GM18505 (cell line): ENCODE measurements at regions not wholly inside any gene's neighbourhood (a gene's known extent, or its start where the extent isn't known, plus 50 kb on each side); places are given as distances from the start of the nearest gene placed in this dataset.
"Not testable (repeated sequence)": the region's sequence is repeated elsewhere in the genome, so short reads cannot be mapped to it uniquely, and the experiment has no call there.

Source experiments
- ATAC-seq: cut with Tn5 transposase; IDR thresholded peaks from one replicate; pipeline ENCODE4 v1.9.1; 2021; ENCODE audit not compliant: unreplicated experiment
- POLR2A ChIP-seq: IDR thresholded peaks from 4 replicates; pipeline ENCODE4 v1.6.1; 2011; ENCODE audit warnings: borderline replicate concordance; ENCODE audit not compliant: insufficient read depth, insufficient read length; ENCODE audit errors: extremely low read depth

DNA sequence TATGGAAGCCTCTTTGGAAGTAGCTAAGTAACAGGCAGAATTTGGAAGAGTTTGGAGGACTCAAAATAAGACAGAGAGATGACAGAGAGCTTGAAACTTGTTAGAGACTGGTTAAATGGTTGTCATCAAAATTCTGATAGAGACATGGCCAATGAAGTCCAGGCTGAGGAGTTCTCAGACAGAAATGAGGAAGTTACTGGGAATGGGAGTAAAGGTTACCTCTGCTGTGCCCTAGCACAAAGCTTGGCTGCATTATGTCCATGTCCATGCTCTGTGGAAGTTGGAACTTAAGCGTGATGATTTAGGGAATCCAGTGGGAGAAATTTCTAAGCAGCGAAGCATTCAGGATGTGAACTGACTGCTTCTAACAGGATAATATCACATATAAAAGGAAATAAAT is 146.2 kb upstream of the NDST4 start:
- no peak for TF ChIP-seq POLR2A
- ATAC-seq, result no peak

DNA sequence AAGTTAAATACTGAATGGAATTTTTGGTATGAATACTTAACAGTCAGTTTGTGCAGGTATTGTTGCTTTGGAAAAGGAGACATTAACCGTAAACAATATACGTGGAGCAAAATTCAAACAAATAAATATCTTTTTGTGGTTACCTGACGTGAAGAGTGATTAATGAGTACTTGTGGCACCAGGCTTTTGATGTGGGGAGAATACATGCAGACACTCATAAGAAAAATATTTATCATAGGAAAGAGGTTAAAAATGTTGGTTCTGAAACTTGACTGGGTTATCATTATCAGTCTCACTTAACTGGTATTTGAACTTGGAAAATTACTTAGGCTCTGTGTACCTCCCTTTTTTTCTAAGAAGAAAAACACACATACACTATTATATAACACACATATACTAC is 136.4 kb upstream of the NDST4 start:
- ATAC-seq, result no peak
- no peak for TF ChIP-seq POLR2A

DNA sequence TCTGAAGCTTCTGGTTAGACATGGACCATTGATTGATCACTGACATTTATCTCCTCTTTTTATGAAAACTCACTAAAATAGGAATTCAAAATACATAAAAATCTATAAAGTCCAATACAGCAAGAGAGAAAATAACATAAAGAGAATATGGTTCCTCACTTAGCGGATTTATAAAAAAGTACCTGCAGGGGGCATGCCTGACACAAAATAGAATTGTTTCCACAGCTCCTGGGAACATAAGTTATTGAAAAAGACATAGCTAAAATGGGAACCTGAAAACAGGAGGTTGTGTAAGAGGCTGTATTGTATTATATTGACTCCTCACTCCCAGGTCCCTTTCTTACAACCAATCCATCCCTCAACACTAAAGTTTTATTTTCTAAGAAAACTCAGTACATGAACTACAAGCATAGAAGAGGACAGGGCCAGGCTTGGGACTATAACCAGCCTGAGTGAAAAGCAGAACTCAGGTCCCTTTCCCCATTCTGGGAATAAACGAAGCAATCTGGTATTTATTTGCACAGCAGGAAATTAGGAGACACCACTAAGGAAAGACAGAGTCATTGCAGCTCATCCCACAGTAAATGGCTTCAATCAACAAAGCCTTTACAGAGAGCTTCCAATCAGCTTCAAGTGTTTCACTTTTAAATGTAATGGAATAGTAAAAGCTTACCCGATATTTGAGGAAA is 121.1 kb upstream of the NDST4 start:
- peak; percentile 71 for ATAC-seq

DNA sequence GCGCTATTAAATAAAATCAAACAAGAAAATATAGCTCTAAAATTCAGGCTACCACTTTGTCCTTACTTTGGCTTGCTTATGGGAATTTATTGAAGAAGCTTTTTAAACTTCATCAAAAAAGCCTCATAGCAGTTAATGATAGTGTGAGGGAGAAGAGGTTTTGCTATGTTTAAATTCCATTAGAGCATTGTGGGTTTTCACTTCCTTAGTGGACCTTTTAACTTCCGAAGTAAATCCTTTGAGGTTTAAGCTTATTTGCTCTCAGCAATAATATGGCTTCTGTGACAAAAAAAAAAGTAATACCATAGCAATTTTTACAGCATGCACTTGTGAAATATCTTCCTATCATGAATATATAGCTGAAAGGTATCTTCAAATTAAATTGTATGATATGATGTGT is 120.2 kb upstream of the NDST4 start:
- ATAC-seq, result no peak
- TF ChIP-seq POLR2A, result no peak

More for the DNA sequence above, 121.1 kb upstream of the NDST4 start:
- TF ChIP-seq POLR2A, result no peak

DNA sequence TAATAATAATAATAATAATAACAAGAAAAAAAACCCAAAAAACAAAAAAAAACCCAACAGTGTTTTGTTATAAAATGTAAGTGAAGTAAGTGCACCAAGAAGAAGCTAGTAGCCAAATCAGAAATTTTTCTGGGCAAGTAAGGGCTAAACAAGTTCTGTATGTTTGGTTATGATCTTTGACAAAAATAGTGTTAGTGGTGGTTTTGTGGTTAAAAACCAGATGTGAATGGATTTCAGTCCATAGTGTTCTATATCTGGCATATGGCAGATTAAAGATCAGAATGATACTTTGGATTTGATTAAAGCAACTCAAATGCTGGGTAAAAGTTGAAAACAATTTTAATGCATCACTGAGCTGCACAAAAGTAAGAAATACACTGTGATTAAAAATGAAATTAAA is 116.5 kb upstream of the NDST4 start:
- no peak for ATAC-seq
- no peak for TF ChIP-seq POLR2A

DNA sequence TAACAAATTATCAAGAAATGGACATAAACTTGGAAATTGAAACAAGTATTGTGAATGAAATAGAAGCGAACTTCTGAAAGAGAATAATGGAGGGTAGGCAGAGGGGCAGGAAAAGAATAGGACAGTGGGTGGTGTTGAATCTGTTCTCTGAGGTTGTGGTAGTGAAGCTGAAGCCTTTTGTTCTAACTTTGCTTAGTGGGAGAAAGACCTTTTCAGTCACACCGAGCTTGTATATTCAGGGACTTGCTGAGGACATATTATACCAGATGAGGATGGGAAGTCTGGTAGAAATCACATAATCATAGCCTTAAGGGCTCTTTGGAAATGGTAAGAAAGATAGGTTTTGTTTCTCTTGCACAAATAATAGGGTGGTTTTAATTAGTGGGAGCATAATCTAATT is 115.4 kb upstream of the NDST4 start:
- no peak for TF ChIP-seq POLR2A
- no peak for ATAC-seq

DNA sequence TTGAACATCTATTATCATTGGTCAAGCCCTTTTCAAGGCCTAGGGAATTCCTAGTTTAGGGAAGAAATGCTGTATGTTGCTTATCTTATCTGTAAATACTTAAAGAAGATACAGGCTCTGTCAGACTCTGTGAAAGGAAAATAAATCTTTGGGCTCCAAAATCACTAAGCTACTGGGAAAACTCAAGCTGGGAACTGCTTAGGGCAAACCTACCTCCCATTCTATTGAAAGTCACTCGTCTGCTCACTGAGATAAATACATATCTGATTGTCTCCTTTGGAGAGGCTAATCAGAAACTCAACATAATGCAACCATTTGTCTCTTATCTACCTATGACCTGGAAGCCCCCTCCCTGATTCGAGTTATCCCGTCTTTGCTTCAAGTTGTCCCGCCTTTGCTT is 108.6 kb upstream of the NDST4 start:
- no peak for ATAC-seq
- TF ChIP-seq POLR2A, result no peak

DNA sequence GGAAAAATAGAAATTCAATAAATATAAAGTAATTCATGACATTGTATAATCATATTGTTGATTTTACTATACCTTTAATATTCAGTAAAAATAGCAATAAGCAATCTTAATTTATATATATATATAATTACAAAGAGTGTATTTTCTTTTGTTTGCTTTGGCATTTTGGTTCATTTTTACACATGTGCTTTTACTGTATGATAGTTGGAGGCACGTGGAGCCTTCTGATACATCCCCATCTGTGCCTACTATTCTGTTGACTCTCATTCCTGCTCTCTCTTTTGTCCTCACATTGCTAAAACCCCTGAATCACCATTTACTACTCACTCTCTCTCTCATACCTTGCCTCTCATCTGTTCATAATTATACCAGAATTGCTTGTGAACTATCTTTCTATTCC is 106.4 kb upstream of the NDST4 start:
- no peak for ATAC-seq
- no peak for TF ChIP-seq POLR2A

DNA sequence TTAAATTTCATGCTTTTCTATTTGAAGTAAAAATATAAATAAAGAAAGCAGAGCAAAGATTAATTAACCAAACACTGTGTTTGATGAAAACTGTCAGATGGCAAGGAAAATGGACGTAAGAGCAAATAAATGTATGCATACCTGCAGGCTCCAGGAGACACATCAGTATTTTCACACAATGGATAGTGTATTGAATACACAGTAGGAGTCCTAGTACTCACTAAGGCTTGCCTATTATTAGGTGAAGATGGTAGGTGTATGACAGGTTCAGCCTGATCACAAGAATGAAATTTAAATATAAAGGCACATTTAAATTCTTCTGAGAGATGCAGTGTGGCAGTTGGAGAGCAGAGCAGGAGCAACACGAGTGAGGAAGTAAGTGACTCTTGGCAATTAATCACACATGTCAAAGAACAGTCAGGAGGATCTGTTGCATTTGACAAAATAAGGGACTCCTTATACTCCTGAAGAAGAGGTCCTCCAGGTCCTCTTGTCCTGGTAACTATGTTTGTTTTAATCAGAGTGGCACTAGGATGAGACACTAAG is 106.0 kb upstream of the NDST4 start:
- ATAC-seq, result no peak

DNA sequence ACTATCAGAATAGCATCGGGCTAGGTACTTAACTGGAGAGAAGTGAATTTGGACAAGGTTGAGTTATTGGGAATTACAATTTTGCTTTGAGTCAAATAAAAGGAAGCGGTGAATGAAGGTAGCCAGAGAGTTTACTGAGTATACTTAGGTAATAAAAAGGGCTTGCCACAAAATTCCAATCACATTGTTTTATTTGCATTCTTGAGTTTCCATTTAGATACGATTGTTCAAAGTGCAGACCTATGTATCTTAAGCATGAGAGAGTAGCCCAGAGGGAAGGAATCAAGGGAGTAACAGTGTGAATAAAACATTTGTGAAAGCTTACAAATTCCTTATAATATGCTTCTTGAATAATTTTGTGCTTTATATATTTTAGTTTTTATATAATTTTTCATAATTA is 102.5 kb upstream of the NDST4 start:
- TF ChIP-seq POLR2A, result no peak
- no peak for ATAC-seq

More for the DNA sequence above, 106.0 kb upstream of the NDST4 start:
- no peak for TF ChIP-seq POLR2A

DNA sequence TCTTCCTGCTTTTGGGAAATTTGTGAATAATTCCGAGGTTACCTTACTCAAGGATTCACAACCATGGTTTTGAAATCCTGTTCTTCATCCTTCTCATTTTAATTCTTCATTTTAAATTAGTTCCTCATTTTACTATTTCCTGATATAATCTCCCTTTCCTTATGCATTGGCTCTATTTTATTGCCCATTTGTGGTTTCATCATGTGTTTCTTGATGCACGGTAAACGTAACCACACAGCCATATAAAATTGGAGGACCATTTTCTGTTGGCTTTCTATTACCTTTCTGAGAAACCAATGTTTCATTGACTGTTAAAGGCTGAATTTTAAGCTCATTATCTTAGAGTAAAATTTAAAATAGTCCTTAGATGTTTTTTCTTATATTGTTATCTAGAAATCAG is 100.3 kb upstream of the NDST4 start:
- TF ChIP-seq POLR2A, result no peak
- ATAC-seq, result no peak

DNA sequence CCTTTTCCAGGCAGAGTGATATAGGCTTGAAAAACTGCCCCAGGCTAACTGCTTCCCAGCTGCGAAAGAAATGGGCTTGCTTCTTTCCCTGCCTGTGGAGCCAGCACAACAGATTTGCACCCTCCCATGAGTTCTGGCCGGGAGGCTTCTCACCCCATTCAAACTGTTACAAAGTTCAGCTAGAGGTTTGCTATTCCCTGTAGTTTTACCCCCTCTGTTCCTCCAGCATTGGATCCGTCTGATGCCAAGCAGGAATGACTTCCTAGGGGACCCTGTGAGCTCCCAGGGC is 87.6 kb upstream of the NDST4 start:
- TF ChIP-seq POLR2A, result no peak
- no peak for ATAC-seq

DNA sequence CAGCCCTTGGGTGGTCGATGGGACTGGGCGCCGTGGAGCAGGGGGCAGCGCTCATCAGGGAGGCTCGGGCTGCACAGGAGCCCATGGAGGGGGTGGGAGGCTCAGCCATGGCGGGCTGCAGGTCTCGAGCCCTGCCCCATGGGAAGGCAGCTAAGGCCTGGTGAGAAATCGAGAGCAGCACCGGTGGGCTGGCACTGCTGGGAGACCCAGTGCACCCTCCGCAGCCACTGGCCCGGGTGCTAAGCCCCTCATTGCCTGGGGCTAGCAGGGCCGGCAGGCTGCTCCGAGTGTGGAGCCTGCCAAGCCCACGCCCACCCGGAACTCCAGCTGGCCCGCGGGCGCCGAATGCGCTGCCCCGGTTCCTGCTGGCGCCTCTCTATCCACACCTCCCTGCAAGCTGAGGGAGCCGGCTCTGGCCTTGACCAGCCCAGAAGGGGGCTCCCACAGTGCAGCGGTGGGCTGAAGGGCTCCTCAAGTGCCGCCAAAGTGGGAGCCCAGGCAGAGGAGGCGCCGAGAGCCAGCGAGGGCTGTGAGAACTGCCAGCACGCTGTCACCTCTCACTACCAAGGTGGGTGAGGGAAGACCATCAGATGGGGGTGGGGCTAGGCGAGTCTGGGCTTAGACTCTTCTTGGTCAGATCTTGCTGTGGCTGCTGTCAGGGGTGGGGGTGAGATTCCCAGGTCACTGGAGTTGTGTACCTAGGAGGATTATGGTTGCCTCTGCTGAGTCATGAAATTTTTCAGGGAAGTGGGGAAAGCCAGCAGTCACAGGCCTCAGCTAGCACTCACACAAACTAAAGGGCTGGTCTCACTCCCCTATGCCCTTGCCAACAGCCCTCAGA is 87.0 kb upstream of the NDST4 start:
- not testable (repeated sequence) for ATAC-seq

DNA sequence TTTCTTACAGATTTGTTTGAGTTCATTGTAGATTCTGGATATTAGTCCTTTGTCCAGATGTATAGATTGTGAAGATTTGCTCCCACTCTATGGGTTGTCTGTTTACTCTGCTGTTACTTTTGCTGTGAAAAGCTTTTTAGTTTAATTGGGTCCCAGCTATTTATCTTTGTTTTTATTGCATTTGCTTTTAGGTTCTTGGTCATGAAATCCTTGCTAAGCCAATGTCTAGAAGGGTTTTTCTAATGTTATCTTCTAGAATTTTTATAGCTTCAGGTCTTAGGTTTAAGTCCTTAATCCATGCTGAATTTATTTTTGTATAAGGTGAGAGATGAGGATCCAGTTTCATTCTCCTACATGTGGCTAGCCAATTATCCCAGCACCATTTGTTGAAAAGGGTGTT is 81.2 kb upstream of the NDST4 start:
- not testable (repeated sequence) for ATAC-seq

DNA sequence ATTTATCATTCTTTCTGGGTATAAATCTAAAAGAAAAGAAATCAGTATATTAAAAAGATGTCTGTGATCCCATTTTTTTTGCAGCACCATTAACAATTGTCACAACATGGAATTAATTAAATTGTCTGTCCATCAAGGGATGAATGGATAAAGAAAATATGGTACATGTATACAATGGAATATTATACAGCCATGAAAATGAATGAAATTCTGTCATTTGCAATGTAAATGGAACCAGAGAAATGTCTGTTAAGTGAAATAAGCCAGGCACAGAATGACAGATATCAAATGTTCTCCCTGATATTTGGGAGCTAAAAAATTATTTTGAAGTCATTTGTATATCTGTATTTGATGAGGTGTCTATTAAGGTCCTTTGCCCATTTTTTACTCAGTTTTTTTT is 77.1 kb upstream of the NDST4 start:
- no peak for TF ChIP-seq POLR2A

DNA sequence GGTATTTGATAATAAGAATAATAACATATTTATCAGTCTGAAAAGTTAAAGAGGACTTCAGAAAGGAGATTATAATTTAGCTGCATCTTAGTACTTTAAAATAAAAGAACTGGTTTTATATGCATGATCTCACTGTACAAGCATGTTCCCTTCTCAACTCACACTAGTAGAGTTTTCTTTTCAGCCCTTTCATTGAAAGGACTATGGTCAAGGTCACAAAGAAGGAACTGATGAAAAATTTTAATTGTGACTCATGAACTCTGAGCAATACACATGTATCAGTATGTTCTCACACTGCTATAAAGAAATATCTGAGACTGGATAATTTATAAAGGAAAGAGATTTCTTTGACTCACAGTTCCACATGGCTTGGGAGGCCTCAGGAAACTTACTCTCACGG is 73.7 kb upstream of the NDST4 start:
- ATAC-seq, result no peak
- TF ChIP-seq POLR2A, result no peak

More for the DNA sequence above, 77.1 kb upstream of the NDST4 start:
- ATAC-seq, result no peak

DNA sequence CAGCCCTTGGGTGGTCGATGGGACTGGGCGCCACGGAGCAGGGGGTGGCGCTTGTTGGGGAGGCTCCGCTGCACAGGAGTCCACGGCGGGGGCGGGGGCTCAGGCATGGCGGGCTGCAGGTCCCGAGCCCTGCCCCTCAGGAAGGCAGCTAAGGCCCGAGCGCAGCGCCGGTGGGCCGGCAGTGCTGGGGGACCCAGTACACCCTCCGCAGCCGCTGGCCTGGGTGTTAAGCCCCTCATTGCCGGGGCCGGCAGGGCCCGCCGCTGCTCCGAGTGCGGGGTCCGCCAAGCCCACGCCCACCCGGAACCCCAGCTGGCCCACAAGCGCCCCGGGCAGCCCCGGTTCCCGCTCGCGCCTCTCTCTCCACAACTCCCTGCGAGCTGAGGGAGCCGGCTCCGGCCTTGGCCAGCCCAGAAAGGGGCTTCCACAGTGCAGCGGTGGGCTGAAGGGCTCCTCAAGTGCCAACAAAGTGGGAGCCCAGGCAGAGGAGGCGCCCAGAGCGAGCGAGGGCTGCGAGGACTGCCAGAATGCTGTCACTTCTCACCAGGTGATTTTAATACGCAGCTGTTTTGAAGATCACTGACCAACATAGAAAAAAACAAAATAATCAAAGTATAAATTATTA is 66.1 kb upstream of the NDST4 start:
- not testable (repeated sequence) for ATAC-seq

DNA sequence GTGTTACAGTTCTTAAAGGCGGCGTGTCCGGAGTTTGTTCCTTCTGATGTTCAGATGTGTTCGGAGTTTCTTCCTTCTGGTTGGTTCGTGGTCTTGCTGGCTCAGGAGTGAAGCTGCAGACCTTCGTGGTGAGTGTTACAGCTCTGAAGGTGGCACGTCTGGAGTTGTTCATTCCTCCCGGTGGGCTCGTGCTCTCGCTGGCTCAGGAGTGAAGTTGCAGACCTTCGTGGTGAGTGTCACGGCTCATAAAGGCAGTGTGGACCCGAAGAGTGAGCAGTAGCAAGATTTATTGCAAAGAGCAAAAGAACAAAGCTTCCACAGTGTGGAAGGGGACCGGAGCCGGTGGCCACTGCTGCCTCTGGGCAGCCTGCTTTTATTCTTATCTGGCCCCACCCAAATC is 65.3 kb upstream of the NDST4 start:
- ATAC-seq, result not testable (repeated sequence)
